CD4-positive, alpha-beta T cell (primary cell): ENCODE measurements at regions not wholly inside any gene's neighbourhood (a gene's known extent, or its start where the extent isn't known, plus 50 kb on each side); places are given as distances from the start of the nearest gene placed in this dataset.

Experiments used
- ATAC-seq: fragments of 200-7000 bp; cut with Tn5 transposase; one replicate; pipeline ENCODE4 v1.10.0; 2022; ENCODE audit warnings: mild to moderate bottlenecking; ENCODE audit not compliant: poor library complexity
- CTCF ChIA-PET: fragments of 350-600 bp; sonication (Branson Sonifier 250); formaldehyde crosslinking; loops from one replicate; lab custom pipeline; 2021; ENCODE audit warnings: antibody characterized with exemption, inconsistent platforms; lab: Charles Lee
- POLR2A ChIA-PET: fragments of 350-600 bp; sonication (Branson Sonifier 250); formaldehyde crosslinking; loops from one replicate; lab custom pipeline; 2021; ENCODE audit warnings: antibody characterized with exemption, inconsistent platforms; lab: Charles Lee
- DNase-seq, 14 experiments: peaks; one replicate each; pipeline ENCODE4 v3.0.0-alpha.2; 2013 to 2020; ENCODE audit warnings: mixed read lengths in 2 of 14
- H3K27ac ChIP-seq, 2 donors: one replicate each; pipeline versions ENCODE4 v1.5.1 to v1.7.0; 2013; ENCODE audit warnings: low read length in 2 of 2, low read depth in 1 of 2, mild to moderate bottlenecking in 1 of 2
- H3K27me3 ChIP-seq, 2 experiments: 1 replicate in 1 of 2; 2 replicates in 1 of 2; pipeline versions ENCODE4 v1.6.1 to v1.7.0; 2013; ENCODE audit warnings: low read length in 2 of 2, control low read depth in 1 of 2, mild to moderate bottlenecking in 1 of 2, moderate library complexity in 1 of 2; ENCODE audit not compliant: insufficient read depth in 2 of 2, control insufficient read depth in 1 of 2
- H3K36me3 ChIP-seq: one replicate; pipeline ENCODE4 v1.6.1; 2013; ENCODE audit warnings: low read length, control low read depth; ENCODE audit not compliant: insufficient read depth
- H3K4me1 ChIP-seq: one replicate; pipeline ENCODE4 v1.6.1; 2013; ENCODE audit warnings: low read length, control low read depth; ENCODE audit not compliant: insufficient read depth
- H3K4me3 ChIP-seq: one replicate; pipeline ENCODE4 v1.5.1; 2013; ENCODE audit warnings: mild to moderate bottlenecking, low read length, moderate library complexity
- H3K9me3 ChIP-seq, 2 experiments: 1 replicate in 1 of 2; 2 replicates in 1 of 2; pipeline versions ENCODE4 v1.6.1 to v1.7.0; 2013; ENCODE audit warnings: low read length in 2 of 2, mild to moderate bottlenecking in 2 of 2, control low read depth in 1 of 2, moderate library complexity in 1 of 2; ENCODE audit not compliant: control insufficient read depth in 1 of 2, insufficient read depth in 1 of 2
- H3K27ac Mint-ChIP-seq: one replicate; pipeline ENCODE4 v1.8.0; 2020; ENCODE audit warnings: mixed read lengths
- H3K27me3 Mint-ChIP-seq: one replicate; pipeline ENCODE4 v1.8.0; 2021; ENCODE audit warnings: mixed read lengths
- H3K36me3 Mint-ChIP-seq: one replicate; pipeline ENCODE4 v1.8.0; 2021; ENCODE audit warnings: low read depth, mixed read lengths
- H3K4me1 Mint-ChIP-seq: one replicate; pipeline ENCODE4 v1.8.0; 2021; ENCODE audit warnings: low read depth, mixed read lengths
- H3K4me3 Mint-ChIP-seq: one replicate; pipeline ENCODE4 v1.8.0; 2020; ENCODE audit warnings: mild to moderate bottlenecking, mixed read lengths
- H3K9me3 Mint-ChIP-seq: one replicate; pipeline ENCODE4 v1.8.0; 2020; ENCODE audit warnings: mixed read lengths
- CTCF ChIP-seq: fragments of 200-600 bp; IDR thresholded peaks from one replicate; pipeline ENCODE4 v1.8.0; 2022; ENCODE audit warnings: antibody characterized with exemption, mild to moderate bottlenecking
- intact Hi-C, 2 experiments: fragments of 100-400 bp; cut with DNase I in 1 of 2; cut with micrococcal nuclease in 1 of 2; formaldehyde crosslinking; loops; one replicate each; pipeline versions ENCODE4 v1.15.1 to v1.9.0; 2023 to 2025; cut with DNase I, micrococcal nuclease

DNA sequence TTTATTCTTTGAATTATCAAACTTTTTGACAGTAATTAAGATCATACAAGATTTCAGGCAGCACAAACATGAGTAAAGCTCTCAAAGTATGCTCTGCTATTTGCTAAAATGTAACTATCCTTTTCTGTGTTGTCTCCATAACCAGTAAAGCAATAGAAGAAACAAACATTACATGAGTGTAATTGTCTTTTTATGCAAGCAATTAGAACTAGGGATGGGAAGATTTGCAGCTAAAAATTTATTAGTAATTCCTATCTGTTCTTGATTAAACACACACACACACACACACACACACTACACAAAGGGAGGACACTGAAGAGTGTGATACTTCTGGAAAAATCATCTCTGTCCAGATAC lies 512.9 kb downstream of the FAT4 start:
- no peaks in the 10 kb centered on the region for H3K36me3 ChIP-seq
- no peak overlapping the region for H3K4me3 ChIP-seq
- Mint-ChIP-seq H3K4me1 (no peaks in the 10 kb centered on the region), H3K4me3 (no peak overlapping the region), H3K36me3 (no peaks in the 10 kb centered on the region), H3K9me3 (peaks cover 11% of the 10 kb centered on the region), H3K27ac (no peak overlapping the region), H3K27me3 (no peaks in the 10 kb centered on the region)
- POLR2A ChIA-PET, result no interaction called here
- peaks cover 3% of the 10 kb centered on the region in 2 experiments for H3K9me3 ChIP-seq
- H3K4me1 ChIP-seq, result no peaks in the 10 kb centered on the region
- CTCF ChIA-PET, result no interaction called here
- no peak for TF ChIP-seq CTCF
- intact Hi-C loops, result no loop called here
- H3K27me3 ChIP-seq, result no peaks in the 10 kb centered on the region
- no peak overlapping the region for H3K27ac ChIP-seq
- no peak for ATAC-seq
- no peak for DNase-seq

- CTCF ChIA-PET, result no interaction called here
- no peak overlapping the region for H3K27ac Mint-ChIP-seq
- DNase-seq (no peak), ATAC-seq (no peak)
- POLR2A ChIA-PET, result no interaction called here
- H3K9me3 Mint-ChIP-seq, result peaks cover 11% of the 10 kb centered on the region
- no peak for TF ChIP-seq CTCF
- intact Hi-C loops, result no loop called here
- Histone ChIP-seq H3K9me3 (peaks cover 2 to 3% of the 10 kb centered on the region in 2 experiments), H3K36me3 (no peaks in the 10 kb centered on the region), H3K27ac (no peak overlapping the region), H3K27me3 (no peaks in the 10 kb centered on the region), H3K4me3 (no peak overlapping the region), H3K4me1 (no peaks in the 10 kb centered on the region)
- no peaks in the 10 kb centered on the region for H3K4me1 Mint-ChIP-seq
- no peaks in the 10 kb centered on the region for H3K36me3 Mint-ChIP-seq
- H3K27me3 Mint-ChIP-seq, result no peaks in the 10 kb centered on the region
- no peak overlapping the region for H3K4me3 Mint-ChIP-seq
These were observed 513.6 kb downstream of the FAT4 start for GRCh38 chr4:125828346-125828745.

- Mint-ChIP-seq H3K4me1 (no peaks in the 10 kb centered on the region), H3K27ac (no peak overlapping the region), H3K9me3 (peaks cover 12% of the 10 kb centered on the region), H3K4me3 (no peak overlapping the region), H3K36me3 (no peaks in the 10 kb centered on the region), H3K27me3 (no peaks in the 10 kb centered on the region)
- Histone ChIP-seq H3K36me3 (no peaks in the 10 kb centered on the region), H3K27ac (no peak overlapping the region), H3K4me1 (no peaks in the 10 kb centered on the region), H3K9me3 (peaks cover 0 to 9% of the 10 kb centered on the region in 2 experiments), H3K27me3 (no peaks in the 10 kb centered on the region), H3K4me3 (no peak overlapping the region)
- POLR2A ChIA-PET, result no interaction called here
- CTCF ChIA-PET, result no interaction called here
- DNase-seq (no peak), ATAC-seq (no peak)
- intact Hi-C loops, result no loop called here
- TF ChIP-seq CTCF, result no peak
These were observed 517.4 kb downstream of the FAT4 start for GRCh38 chr4:125832161-125832560.
